ENCODE measurements at regions not wholly inside any gene's neighbourhood (a gene's known extent, or its start where the extent isn't known, plus 50 kb on each side); places are given as distances from the start of the nearest gene placed in this dataset.

GRCh38 chr22:48838846-48839730 is 988.6 kb downstream of the BRD1 start:
- DNase-seq (ENCODE audit: low spot score) (no peak), ATAC-seq (ENCODE audit: insufficient number of reproducible peaks, low FRiP score, low read depth) (no peak)
- no peaks in the 10 kb centered on the region for H3K27me3 ChIP-seq (replicated peaks; ENCODE audit: insufficient read depth)
- H3K9me3 ChIP-seq, result no peaks in the 10 kb centered on the region
- TF ChIP-seq CTCF (IDR thresholded peaks at IDR 0.05), result no peak
- H3K36me3 ChIP-seq, result no peaks in the 10 kb centered on the region
- H3K27ac ChIP-seq, result no peak overlapping the region
- no peak overlapping the region for H3K4me3 ChIP-seq
- H3K4me1 ChIP-seq (ENCODE audit: control insufficient read depth in 1 of 2, low read depth in 2 of 2), result no peaks in the 10 kb centered on the region

- no peak for DNase-seq (ENCODE audit: low spot score)
- Histone ChIP-seq H3K27me3 (replicated peaks; ENCODE audit: insufficient read depth) (no peaks in the 10 kb centered on the region), H3K36me3 (no peaks in the 10 kb centered on the region), H3K4me3 (no peak overlapping the region), H3K4me1 (ENCODE audit: control insufficient read depth in 1 of 2, low read depth in 2 of 2) (no peaks in the 10 kb centered on the region), H3K27ac (no peak overlapping the region), H3K9me3 (no peaks in the 10 kb centered on the region)
- TF ChIP-seq CTCF (IDR thresholded peaks at IDR 0.05), result no peak
- no peak for ATAC-seq (ENCODE audit: insufficient number of reproducible peaks, low FRiP score, low read depth)
Measured at GRCh38 chr22:48838376-48838775, 989.3 kb downstream of the BRD1 start.

- Histone ChIP-seq H3K4me3 (no peak overlapping the region), H3K27me3 (replicated peaks; ENCODE audit: insufficient read depth) (no peaks in the 10 kb centered on the region), H3K9me3 (no peaks in the 10 kb centered on the region), H3K27ac (no peak overlapping the region), H3K36me3 (no peaks in the 10 kb centered on the region), H3K4me1 (ENCODE audit: control insufficient read depth in 1 of 2, low read depth in 2 of 2) (no peaks in the 10 kb centered on the region)
- no peak for TF ChIP-seq CTCF (IDR thresholded peaks at IDR 0.05)
- ATAC-seq (ENCODE audit: insufficient number of reproducible peaks, low FRiP score, low read depth), result no peak
- DNase-seq (ENCODE audit: low spot score), result no peak
Measured at GRCh38 chr22:48837341-48837935, 990.2 kb downstream of the BRD1 start.

- no peak for TF ChIP-seq CTCF (IDR thresholded peaks at IDR 0.05)
- peaks cover 2% of the 10 kb centered on the region for H3K9me3 ChIP-seq
Measured at GRCh38 chr22:48836673-48837340, 990.9 kb downstream of the BRD1 start.

More at GRCh38 chr22:48836673-48837340, 990.9 kb downstream of the BRD1 start:
- DNase-seq (ENCODE audit: low spot score) (no peak), ATAC-seq (ENCODE audit: insufficient number of reproducible peaks, low FRiP score, low read depth) (no peak)
- H3K4me3 ChIP-seq, result no peak overlapping the region
- no peak overlapping the region for H3K27ac ChIP-seq
- no peaks in the 10 kb centered on the region for H3K36me3 ChIP-seq
- H3K27me3 ChIP-seq (replicated peaks; ENCODE audit: insufficient read depth), result no peaks in the 10 kb centered on the region
- H3K4me1 ChIP-seq (ENCODE audit: control insufficient read depth in 1 of 2, low read depth in 2 of 2), result no peaks in the 10 kb centered on the region
